H1 (cell line): ENCODE measurements at regions not wholly inside any gene's neighbourhood (a gene's known extent, or its start where the extent isn't known, plus 50 kb on each side); places are given as distances from the start of the nearest gene placed in this dataset.

ENCODE experiments used
- KDM4A ChIP-seq: IDR thresholded peaks from one replicate; pipeline ENCODE4 v1.7.1; 2012; ENCODE audit warnings: low read depth, mild to moderate bottlenecking, moderate library complexity, low read length, inconsistent platforms; ENCODE audit not compliant: severe bottlenecking
- MAFK ChIP-seq: IDR thresholded peaks from 2 replicates; pipeline ENCODE4 v1.6.1; 2012; ENCODE audit warnings: low read depth, mild to moderate bottlenecking, improper control_type of control experiment, low read length
- POLR2AphosphoS5 ChIP-seq: IDR thresholded peaks from 2 replicates; pipeline ENCODE4 v1.6.1; 2011; ENCODE audit warnings: low read depth, low read length
- SP2 ChIP-seq: IDR thresholded peaks from 2 replicates; pipeline ENCODE4 v1.6.1; 2012; ENCODE audit warnings: mild to moderate bottlenecking, low read length, inconsistent platforms
- TF ChIP-seq, protein P1 (sequence below): fragments of 300-600 bp; sonication (generic); IDR thresholded peaks from 2 replicates; pipeline ENCODE4 v1.7.1; 2012; ENCODE audit warnings: low read length, moderate library complexity, mild to moderate bottlenecking, inconsistent platforms; ENCODE audit not compliant: insufficient replicate concordance
- TF ChIP-seq, protein P2 (sequence below), 3 experiments: IDR thresholded peaks; 1 replicate in 2 of 3; 2 replicates in 1 of 3; pipeline versions ENCODE4 v1.5.1 to v1.6.1; 2011; ENCODE audit warnings: low read length in 3 of 3, mild to moderate bottlenecking in 3 of 3, inconsistent platforms in 2 of 3, low read depth in 1 of 3, moderate library complexity in 1 of 3; ENCODE audit not compliant: insufficient read depth in 1 of 3; ENCODE audit errors: control extremely low read depth in 1 of 3
- TF ChIP-seq, protein P3 (sequence below): IDR thresholded peaks from 2 replicates; pipeline ENCODE4 v1.6.1; 2011; ENCODE audit warnings: low read length, improper control_type of control experiment

DNA sequence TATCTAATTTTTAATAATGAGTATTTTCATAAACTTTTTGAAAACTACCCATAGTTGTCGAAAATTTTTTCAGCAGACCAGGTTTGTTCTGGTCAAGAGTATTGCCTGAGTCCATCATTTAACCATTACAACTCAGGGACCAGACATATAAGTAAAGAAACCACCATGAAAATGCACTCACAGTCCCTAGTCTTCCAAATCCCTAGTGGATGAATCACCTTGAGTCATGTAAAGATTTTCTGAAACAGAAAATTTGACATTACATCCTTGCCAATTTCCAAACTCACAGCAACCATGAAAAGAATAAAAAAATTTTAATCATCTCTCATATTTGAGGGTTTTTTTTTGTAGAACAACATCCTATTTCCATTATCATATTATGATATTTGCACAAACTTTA is 1337.5 kb upstream of the CDH8 start (continued):
- TF ChIP-seq, protein P1, sequence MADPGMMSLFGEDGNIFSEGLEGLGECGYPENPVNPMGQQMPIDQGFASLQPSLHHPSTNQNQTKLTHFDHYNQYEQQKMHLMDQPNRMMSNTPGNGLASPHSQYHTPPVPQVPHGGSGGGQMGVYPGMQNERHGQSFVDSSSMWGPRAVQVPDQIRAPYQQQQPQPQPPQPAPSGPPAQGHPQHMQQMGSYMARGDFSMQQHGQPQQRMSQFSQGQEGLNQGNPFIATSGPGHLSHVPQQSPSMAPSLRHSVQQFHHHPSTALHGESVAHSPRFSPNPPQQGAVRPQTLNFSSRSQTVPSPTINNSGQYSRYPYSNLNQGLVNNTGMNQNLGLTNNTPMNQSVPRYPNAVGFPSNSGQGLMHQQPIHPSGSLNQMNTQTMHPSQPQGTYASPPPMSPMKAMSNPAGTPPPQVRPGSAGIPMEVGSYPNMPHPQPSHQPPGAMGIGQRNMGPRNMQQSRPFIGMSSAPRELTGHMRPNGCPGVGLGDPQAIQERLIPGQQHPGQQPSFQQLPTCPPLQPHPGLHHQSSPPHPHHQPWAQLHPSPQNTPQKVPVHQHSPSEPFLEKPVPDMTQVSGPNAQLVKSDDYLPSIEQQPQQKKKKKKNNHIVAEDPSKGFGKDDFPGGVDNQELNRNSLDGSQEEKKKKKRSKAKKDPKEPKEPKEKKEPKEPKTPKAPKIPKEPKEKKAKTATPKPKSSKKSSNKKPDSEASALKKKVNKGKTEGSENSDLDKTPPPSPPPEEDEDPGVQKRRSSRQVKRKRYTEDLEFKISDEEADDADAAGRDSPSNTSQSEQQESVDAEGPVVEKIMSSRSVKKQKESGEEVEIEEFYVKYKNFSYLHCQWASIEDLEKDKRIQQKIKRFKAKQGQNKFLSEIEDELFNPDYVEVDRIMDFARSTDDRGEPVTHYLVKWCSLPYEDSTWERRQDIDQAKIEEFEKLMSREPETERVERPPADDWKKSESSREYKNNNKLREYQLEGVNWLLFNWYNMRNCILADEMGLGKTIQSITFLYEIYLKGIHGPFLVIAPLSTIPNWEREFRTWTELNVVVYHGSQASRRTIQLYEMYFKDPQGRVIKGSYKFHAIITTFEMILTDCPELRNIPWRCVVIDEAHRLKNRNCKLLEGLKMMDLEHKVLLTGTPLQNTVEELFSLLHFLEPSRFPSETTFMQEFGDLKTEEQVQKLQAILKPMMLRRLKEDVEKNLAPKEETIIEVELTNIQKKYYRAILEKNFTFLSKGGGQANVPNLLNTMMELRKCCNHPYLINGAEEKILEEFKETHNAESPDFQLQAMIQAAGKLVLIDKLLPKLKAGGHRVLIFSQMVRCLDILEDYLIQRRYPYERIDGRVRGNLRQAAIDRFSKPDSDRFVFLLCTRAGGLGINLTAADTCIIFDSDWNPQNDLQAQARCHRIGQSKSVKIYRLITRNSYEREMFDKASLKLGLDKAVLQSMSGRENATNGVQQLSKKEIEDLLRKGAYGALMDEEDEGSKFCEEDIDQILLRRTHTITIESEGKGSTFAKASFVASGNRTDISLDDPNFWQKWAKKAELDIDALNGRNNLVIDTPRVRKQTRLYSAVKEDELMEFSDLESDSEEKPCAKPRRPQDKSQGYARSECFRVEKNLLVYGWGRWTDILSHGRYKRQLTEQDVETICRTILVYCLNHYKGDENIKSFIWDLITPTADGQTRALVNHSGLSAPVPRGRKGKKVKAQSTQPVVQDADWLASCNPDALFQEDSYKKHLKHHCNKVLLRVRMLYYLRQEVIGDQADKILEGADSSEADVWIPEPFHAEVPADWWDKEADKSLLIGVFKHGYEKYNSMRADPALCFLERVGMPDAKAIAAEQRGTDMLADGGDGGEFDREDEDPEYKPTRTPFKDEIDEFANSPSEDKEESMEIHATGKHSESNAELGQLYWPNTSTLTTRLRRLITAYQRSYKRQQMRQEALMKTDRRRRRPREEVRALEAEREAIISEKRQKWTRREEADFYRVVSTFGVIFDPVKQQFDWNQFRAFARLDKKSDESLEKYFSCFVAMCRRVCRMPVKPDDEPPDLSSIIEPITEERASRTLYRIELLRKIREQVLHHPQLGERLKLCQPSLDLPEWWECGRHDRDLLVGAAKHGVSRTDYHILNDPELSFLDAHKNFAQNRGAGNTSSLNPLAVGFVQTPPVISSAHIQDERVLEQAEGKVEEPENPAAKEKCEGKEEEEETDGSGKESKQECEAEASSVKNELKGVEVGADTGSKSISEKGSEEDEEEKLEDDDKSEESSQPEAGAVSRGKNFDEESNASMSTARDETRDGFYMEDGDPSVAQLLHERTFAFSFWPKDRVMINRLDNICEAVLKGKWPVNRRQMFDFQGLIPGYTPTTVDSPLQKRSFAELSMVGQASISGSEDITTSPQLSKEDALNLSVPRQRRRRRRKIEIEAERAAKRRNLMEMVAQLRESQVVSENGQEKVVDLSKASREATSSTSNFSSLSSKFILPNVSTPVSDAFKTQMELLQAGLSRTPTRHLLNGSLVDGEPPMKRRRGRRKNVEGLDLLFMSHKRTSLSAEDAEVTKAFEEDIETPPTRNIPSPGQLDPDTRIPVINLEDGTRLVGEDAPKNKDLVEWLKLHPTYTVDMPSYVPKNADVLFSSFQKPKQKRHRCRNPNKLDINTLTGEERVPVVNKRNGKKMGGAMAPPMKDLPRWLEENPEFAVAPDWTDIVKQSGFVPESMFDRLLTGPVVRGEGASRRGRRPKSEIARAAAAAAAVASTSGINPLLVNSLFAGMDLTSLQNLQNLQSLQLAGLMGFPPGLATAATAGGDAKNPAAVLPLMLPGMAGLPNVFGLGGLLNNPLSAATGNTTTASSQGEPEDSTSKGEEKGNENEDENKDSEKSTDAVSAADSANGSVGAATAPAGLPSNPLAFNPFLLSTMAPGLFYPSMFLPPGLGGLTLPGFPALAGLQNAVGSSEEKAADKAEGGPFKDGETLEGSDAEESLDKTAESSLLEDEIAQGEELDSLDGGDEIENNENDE = no peak
- no peak for TF ChIP-seq POLR2AphosphoS5
- TF ChIP-seq KDM4A = no peak
- TF ChIP-seq, protein P2, sequence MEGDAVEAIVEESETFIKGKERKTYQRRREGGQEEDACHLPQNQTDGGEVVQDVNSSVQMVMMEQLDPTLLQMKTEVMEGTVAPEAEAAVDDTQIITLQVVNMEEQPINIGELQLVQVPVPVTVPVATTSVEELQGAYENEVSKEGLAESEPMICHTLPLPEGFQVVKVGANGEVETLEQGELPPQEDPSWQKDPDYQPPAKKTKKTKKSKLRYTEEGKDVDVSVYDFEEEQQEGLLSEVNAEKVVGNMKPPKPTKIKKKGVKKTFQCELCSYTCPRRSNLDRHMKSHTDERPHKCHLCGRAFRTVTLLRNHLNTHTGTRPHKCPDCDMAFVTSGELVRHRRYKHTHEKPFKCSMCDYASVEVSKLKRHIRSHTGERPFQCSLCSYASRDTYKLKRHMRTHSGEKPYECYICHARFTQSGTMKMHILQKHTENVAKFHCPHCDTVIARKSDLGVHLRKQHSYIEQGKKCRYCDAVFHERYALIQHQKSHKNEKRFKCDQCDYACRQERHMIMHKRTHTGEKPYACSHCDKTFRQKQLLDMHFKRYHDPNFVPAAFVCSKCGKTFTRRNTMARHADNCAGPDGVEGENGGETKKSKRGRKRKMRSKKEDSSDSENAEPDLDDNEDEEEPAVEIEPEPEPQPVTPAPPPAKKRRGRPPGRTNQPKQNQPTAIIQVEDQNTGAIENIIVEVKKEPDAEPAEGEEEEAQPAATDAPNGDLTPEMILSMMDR (IDR thresholded peaks at IDR 0.05; ENCODE audit: control extremely low read depth in 1 of 3, insufficient read depth in 1 of 3, low read depth in 1 of 3, low read length in 3 of 3) = no peak
- TF ChIP-seq SP2 = no peak
- TF ChIP-seq MAFK = no peak
- TF ChIP-seq, protein P3, sequence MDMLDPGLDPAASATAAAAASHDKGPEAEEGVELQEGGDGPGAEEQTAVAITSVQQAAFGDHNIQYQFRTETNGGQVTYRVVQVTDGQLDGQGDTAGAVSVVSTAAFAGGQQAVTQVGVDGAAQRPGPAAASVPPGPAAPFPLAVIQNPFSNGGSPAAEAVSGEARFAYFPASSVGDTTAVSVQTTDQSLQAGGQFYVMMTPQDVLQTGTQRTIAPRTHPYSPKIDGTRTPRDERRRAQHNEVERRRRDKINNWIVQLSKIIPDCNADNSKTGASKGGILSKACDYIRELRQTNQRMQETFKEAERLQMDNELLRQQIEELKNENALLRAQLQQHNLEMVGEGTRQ = no peak
- TF ChIP-seq, all 59 proteins: peak for 0
